Ovary (tissue), 3 donors: ENCODE measurements at regions not wholly inside any gene's neighbourhood (a gene's known extent, or its start where the extent isn't known, plus 50 kb on each side); places are given as distances from the start of the nearest gene placed in this dataset.

Experiments used
- CTCF ChIP-seq, 3 donors: fragments of 450-650 bp in 2 of 3; fragments of 200-600 bp in 1 of 3; IDR thresholded peaks; one replicate each; pipeline versions ENCODE4 v1.5.1 to v1.8.0; 2016 to 2022; ENCODE audit warnings: antibody characterized with exemption in 3 of 3, mild to moderate bottlenecking in 1 of 3
- EP300 ChIP-seq: sonication (generic); formaldehyde crosslinking; IDR thresholded peaks from one replicate; pipeline ENCODE4 v1.6.1; 2017; ENCODE audit warnings: antibody characterized with exemption
- POLR2A ChIP-seq: fragments of 450-650 bp; IDR thresholded peaks from one replicate; pipeline ENCODE4 v1.6.1; 2017; ENCODE audit warnings: antibody characterized with exemption, mild to moderate bottlenecking, moderate library complexity
- donor health status: DM: no; HTN: no; CAD: no.

GRCh38 chr10:57988964-57989363 is 278.7 kb downstream of the IPMK start:
- TF ChIP-seq CTCF (IDR thresholded peaks at IDR 0.05), result no peak
- TF ChIP-seq POLR2A, result no peak
- no peak for TF ChIP-seq EP300
